GM10248 (cell line): ENCODE measurements at regions not wholly inside any gene's neighbourhood (a gene's known extent, or its start where the extent isn't known, plus 50 kb on each side); places are given as distances from the start of the nearest gene placed in this dataset.

Source experiments
- CTCF ChIA-PET: fragments of 300-600 bp; sonication (Branson Sonifier 250); formaldehyde crosslinking; extraction: SDS; loops from one replicate; lab custom pipeline; 2021; ENCODE audit warnings: antibody characterized with exemption; lab: Yijun Ruan, JAX
- POLR2A ChIA-PET: fragments of 350-650 bp; sonication (Branson Sonifier 250); formaldehyde crosslinking; extraction: SDS; loops from one replicate; lab custom pipeline; 2020; ENCODE audit warnings: antibody characterized with exemption; lab: Yijun Ruan, JAX
- DNase-seq: peaks from one replicate; pipeline ENCODE4 v3.0.0; 2012; ENCODE audit errors: extremely low spot score
- CTCF ChIP-seq: IDR thresholded peaks from 2 replicates; pipeline ENCODE4 v1.5.1; 2012; ENCODE audit warnings: mild to moderate bottlenecking, low read depth; ENCODE audit errors: extremely low read depth, missing control alignments, control extremely low read depth

GRCh38 chr12:70096759-70097410 is 146.3 kb upstream of the CNOT2 start:
- no peak for TF ChIP-seq CTCF
- CTCF ChIA-PET = no interaction called here
- no peak for DNase-seq

GRCh38 chr12:70101064-70101463 is 142.2 kb upstream of the CNOT2 start:
- ChIA-PET CTCF (no interaction called here), POLR2A (no interaction called here)
- TF ChIP-seq CTCF = no peak
- no peak for DNase-seq

More at GRCh38 chr12:70096759-70097410, 146.3 kb upstream of the CNOT2 start:
- POLR2A ChIA-PET = no interaction called here

- no peak for TF ChIP-seq CTCF
- POLR2A ChIA-PET = no interaction called here
- DNase-seq = no peak
- CTCF ChIA-PET = no interaction called here
These were observed 136.9 kb upstream of the CNOT2 start for GRCh38 chr12:70106347-70106746.

GRCh38 chr12:70110085-70110484 is 133.1 kb upstream of the CNOT2 start:
- ChIA-PET CTCF (no interaction called here), POLR2A (no interaction called here)
- no peak for TF ChIP-seq CTCF
- DNase-seq = no peak

GRCh38 chr12:70117670-70118069 is 125.6 kb upstream of the CNOT2 start:
- no peak for DNase-seq
- ChIA-PET CTCF (no interaction called here), POLR2A (no interaction called here)
- no peak for TF ChIP-seq CTCF

- ChIA-PET POLR2A (no interaction called here), CTCF (no interaction called here)
- no peak for TF ChIP-seq CTCF
- no peak for DNase-seq
These were observed 122.3 kb upstream of the CNOT2 start for GRCh38 chr12:70120970-70121369.

- DNase-seq = no peak
- no peak for TF ChIP-seq CTCF
- POLR2A ChIA-PET = no interaction called here
- CTCF ChIA-PET = no interaction called here
These were observed 121.7 kb upstream of the CNOT2 start for GRCh38 chr12:70121562-70121961.
